ENCODE measurements at regions not wholly inside any gene's neighbourhood (a gene's known extent, or its start where the extent isn't known, plus 50 kb on each side); places are given as distances from the start of the nearest gene placed in this dataset.
"Not testable (repeated sequence)": the region's sequence is repeated elsewhere in the genome, so short reads cannot be mapped to it uniquely, and the experiment has no call there.

GRCh38 chr4:10781805-10782204, 97.2 kb upstream of the CLNK start:
- no peak overlapping the region for H3K4me3 ChIP-seq (ENCODE audit: low read depth, low read length)
- TF ChIP-seq CTCF (IDR thresholded peaks at IDR 0.05; ENCODE audit: borderline replicate concordance, insufficient read depth, low read depth, low read length), result no peak

DNA sequence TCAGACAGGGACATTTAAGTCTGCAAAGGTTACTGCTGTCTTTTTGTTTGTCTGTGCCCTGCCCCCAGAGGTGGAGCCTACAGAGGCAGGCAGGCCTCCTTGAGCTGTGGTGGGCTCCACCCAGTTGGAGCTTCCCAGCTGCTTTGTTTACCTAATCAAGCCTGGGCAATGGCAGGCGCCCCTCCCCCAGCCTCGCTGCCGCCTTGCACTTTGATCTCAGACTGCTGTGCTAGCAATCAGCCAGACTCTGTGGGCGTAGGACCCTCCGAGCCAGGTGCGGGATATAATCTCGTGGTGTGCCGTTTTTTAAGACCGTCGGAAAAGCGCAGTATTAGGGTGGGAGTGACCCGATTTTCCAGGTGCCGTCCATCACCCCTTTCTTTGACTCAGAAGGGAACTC, 96.2 kb upstream of the CLNK start:
- not testable (repeated sequence) for H3K4me3 ChIP-seq (ENCODE audit: low read depth, low read length)

- not testable (repeated sequence) for H3K4me3 ChIP-seq (ENCODE audit: low read depth, low read length)
Measured at GRCh38 chr4:10775132-10775531, 90.6 kb upstream of the CLNK start.

GRCh38 chr4:10773656-10774055, 89.1 kb upstream of the CLNK start:
- H3K4me3 ChIP-seq (ENCODE audit: low read depth, low read length), result no peak overlapping the region
- TF ChIP-seq CTCF (IDR thresholded peaks at IDR 0.05; ENCODE audit: borderline replicate concordance, insufficient read depth, low read depth, low read length), result no peak

- TF ChIP-seq CTCF (IDR thresholded peaks at IDR 0.05; ENCODE audit: borderline replicate concordance, insufficient read depth, low read depth, low read length), result no peak
- no peak overlapping the region for H3K4me3 ChIP-seq (ENCODE audit: low read depth, low read length)
Measured at GRCh38 chr4:10773010-10773409, 88.4 kb upstream of the CLNK start.

- no peak overlapping the region for H3K4me3 ChIP-seq (ENCODE audit: low read depth, low read length)
- no peak for TF ChIP-seq CTCF (IDR thresholded peaks at IDR 0.05; ENCODE audit: borderline replicate concordance, insufficient read depth, low read depth, low read length)
Measured at GRCh38 chr4:10765386-10765785, 80.8 kb upstream of the CLNK start.

DNA sequence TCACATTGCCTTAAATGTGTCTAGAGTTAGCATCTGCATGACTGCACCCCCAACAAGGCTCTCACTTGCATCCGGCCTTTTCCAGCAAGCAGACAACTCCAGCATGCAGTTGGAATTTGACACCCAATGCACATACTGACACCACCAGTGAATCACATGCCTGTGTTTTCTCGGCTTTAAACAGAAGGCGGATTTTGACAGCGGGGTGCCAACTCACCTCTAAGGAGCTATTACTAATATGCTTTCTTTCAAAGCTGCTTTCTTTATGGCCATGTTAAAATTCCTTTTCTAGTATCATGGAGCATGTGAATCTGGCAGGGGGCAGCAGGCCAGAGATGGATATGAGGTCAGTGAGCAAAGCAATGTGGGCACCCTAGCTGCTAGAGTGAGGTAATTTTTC, 78.0 kb upstream of the CLNK start:
- no peak overlapping the region for H3K4me3 ChIP-seq (ENCODE audit: low read depth, low read length)
- TF ChIP-seq CTCF (IDR thresholded peaks at IDR 0.05; ENCODE audit: borderline replicate concordance, insufficient read depth, low read depth, low read length), result no peak

GRCh38 chr4:10761903-10762302, 77.3 kb upstream of the CLNK start:
- H3K4me3 ChIP-seq (ENCODE audit: low read depth, low read length), result no peak overlapping the region
- TF ChIP-seq CTCF (IDR thresholded peaks at IDR 0.05; ENCODE audit: borderline replicate concordance, insufficient read depth, low read depth, low read length), result no peak

Data from GM12875 (cell line).